GM12892 (cell line): ENCODE measurements at regions not wholly inside any gene's neighbourhood (a gene's known extent, or its start where the extent isn't known, plus 50 kb on each side); places are given as distances from the start of the nearest gene placed in this dataset.

Experiments
- POLR2A ChIP-seq: IDR thresholded peaks from 2 replicates; pipeline ENCODE4 v1.6.1; 2011; ENCODE audit warnings: low read depth, low read length, control low read depth
- POLR2AphosphoS5 ChIP-seq: IDR thresholded peaks from 2 replicates; pipeline ENCODE4 v1.6.1; 2011; ENCODE audit warnings: low read depth, low read length, control low read depth

- TF ChIP-seq POLR2A (no peak), POLR2AphosphoS5 (no peak)
Observed at GRCh38 chr2:4792126-4792525, 900.1 kb upstream of the SOX11 start.
